ENCODE measurements at regions not wholly inside any gene's neighbourhood (a gene's known extent, or its start where the extent isn't known, plus 50 kb on each side); places are given as distances from the start of the nearest gene placed in this dataset.

GRCh38 chr18:64253222-64253621, 104.3 kb upstream of the LINC00305 start:
- TF ChIP-seq CTCF (IDR thresholded peaks at IDR 0.05) (no peak), POLR2A (IDR thresholded peaks at IDR 0.05) (no peak)

Measured in adrenal gland (tissue), 5 donors.